ENCODE measurements at regions not wholly inside any gene's neighbourhood (a gene's known extent, or its start where the extent isn't known, plus 50 kb on each side); places are given as distances from the start of the nearest gene placed in this dataset.

- DNase-seq: no peak
Measured at GRCh38 chr16:65938083-65938482, 428.4 kb upstream of the CDH5 start.

GRCh38 chr16:65937455-65937854 is 429.0 kb upstream of the CDH5 start:
- DNase-seq: no peak

- no peak for DNase-seq
Measured at GRCh38 chr16:65936096-65936495, 430.4 kb upstream of the CDH5 start.

GRCh38 chr16:65934443-65934842 is 432.0 kb upstream of the CDH5 start:
- DNase-seq: no peak

- no peak for DNase-seq
Measured at GRCh38 chr16:65933703-65934102, 432.8 kb upstream of the CDH5 start.

GRCh38 chr16:65932350-65933072 is 434.0 kb upstream of the CDH5 start:
- DNase-seq: no peak

GRCh38 chr16:65922923-65923322 is 443.6 kb upstream of the CDH5 start:
- no peak for DNase-seq

- DNase-seq: no peak
Measured at GRCh38 chr16:65919986-65920376, 446.5 kb upstream of the CDH5 start.

GRCh38 chr16:65919145-65919985 is 447.1 kb upstream of the CDH5 start:
- DNase-seq: no peak

- no peak for DNase-seq
Measured at GRCh38 chr16:65917466-65917865, 449.0 kb upstream of the CDH5 start.

GRCh38 chr16:65916995-65917394 is 449.5 kb upstream of the CDH5 start:
- DNase-seq: no peak

GRCh38 chr16:65910291-65910690 is 456.2 kb upstream of the CDH5 start:
- no peak for DNase-seq

- no peak for DNase-seq
Measured at GRCh38 chr16:65909310-65910050, 457.0 kb upstream of the CDH5 start.

- no peak for DNase-seq
Measured at GRCh38 chr16:65908568-65908967, 457.9 kb upstream of the CDH5 start.

- no peak for DNase-seq
Measured at GRCh38 chr16:65905331-65905730, 461.2 kb upstream of the CDH5 start.

GRCh38 chr16:65896448-65897153 is 469.9 kb upstream of the CDH5 start:
- DNase-seq: no peak

- no peak for DNase-seq
Measured at GRCh38 chr16:65895906-65896305, 470.6 kb upstream of the CDH5 start.

GRCh38 chr16:65895486-65895885 is 471.0 kb upstream of the CDH5 start:
- no peak for DNase-seq

GRCh38 chr16:65890203-65890602 is 476.3 kb upstream of the CDH5 start:
- DNase-seq: no peak

- DNase-seq: no peak
Measured at GRCh38 chr16:65889533-65889966, 476.9 kb upstream of the CDH5 start.

GRCh38 chr16:65888201-65888600 is 478.3 kb upstream of the CDH5 start:
- DNase-seq: no peak

GRCh38 chr16:65884018-65884417 is 482.5 kb upstream of the CDH5 start:
- DNase-seq: no peak

- no peak for DNase-seq
Measured at GRCh38 chr16:65878347-65878746, 488.1 kb upstream of the CDH5 start.

Measured in activated naive CD4-positive, alpha-beta T cell (primary cell).